ENCODE measurements at regions not wholly inside any gene's neighbourhood (a gene's known extent, or its start where the extent isn't known, plus 50 kb on each side); places are given as distances from the start of the nearest gene placed in this dataset.
"Not testable (repeated sequence)": the region's sequence is repeated elsewhere in the genome, so short reads cannot be mapped to it uniquely, and the experiment has no call there.

GRCh38 chr10:130929422-130930325 is 381.8 kb downstream of the TCERG1L start:
- no peak for DNase-seq

- no peak for DNase-seq
Observed at GRCh38 chr10:130930821-130931220, 380.7 kb downstream of the TCERG1L start.

- DNase-seq = no peak
Observed at GRCh38 chr10:130931256-130931655, 380.3 kb downstream of the TCERG1L start.

- no peak for DNase-seq
Observed at GRCh38 chr10:130932326-130933007, 379.1 kb downstream of the TCERG1L start.

- no peak for DNase-seq
Observed at GRCh38 chr10:130933008-130933390, 378.5 kb downstream of the TCERG1L start.

GRCh38 chr10:130934293-130935127 is 377.0 kb downstream of the TCERG1L start:
- no peak for DNase-seq

GRCh38 chr10:130935128-130935439 is 376.4 kb downstream of the TCERG1L start:
- DNase-seq = no peak

GRCh38 chr10:130935897-130936550 is 375.5 kb downstream of the TCERG1L start:
- DNase-seq = no peak

GRCh38 chr10:130936851-130937250 is 374.7 kb downstream of the TCERG1L start:
- DNase-seq = no peak

- DNase-seq = no peak
Observed at GRCh38 chr10:130938051-130938450, 373.5 kb downstream of the TCERG1L start.

- DNase-seq = not testable (repeated sequence)
Observed at GRCh38 chr10:130938891-130939290, 372.6 kb downstream of the TCERG1L start.

- DNase-seq = no peak
Observed at GRCh38 chr10:130941886-130942285, 369.6 kb downstream of the TCERG1L start.

GRCh38 chr10:130952086-130952485 is 359.4 kb downstream of the TCERG1L start:
- no peak for DNase-seq

- DNase-seq = no peak
Observed at GRCh38 chr10:130954326-130954905, 357.1 kb downstream of the TCERG1L start.

- no peak for DNase-seq
Observed at GRCh38 chr10:130956251-130956650, 355.3 kb downstream of the TCERG1L start.

- DNase-seq = no peak
Observed at GRCh38 chr10:130957423-130957822, 354.1 kb downstream of the TCERG1L start.

- no peak for DNase-seq
Observed at GRCh38 chr10:130958003-130958402, 353.5 kb downstream of the TCERG1L start.

GRCh38 chr10:130958981-130959751 is 352.4 kb downstream of the TCERG1L start:
- no peak for DNase-seq

GRCh38 chr10:130959752-130960195 is 351.7 kb downstream of the TCERG1L start:
- no peak for DNase-seq

- DNase-seq = no peak
Observed at GRCh38 chr10:130960531-130960930, 351.0 kb downstream of the TCERG1L start.

GRCh38 chr10:130961506-130962239 is 349.8 kb downstream of the TCERG1L start:
- DNase-seq = no peak

Data from SHP77 (cell line).